DND-41 (cell line): ENCODE measurements at regions not wholly inside any gene's neighbourhood (a gene's known extent, or its start where the extent isn't known, plus 50 kb on each side); places are given as distances from the start of the nearest gene placed in this dataset.

Experiments
- ATAC-seq: fragments of 200-7000 bp; cut with Tn5 transposase; 3 replicates; pipeline ENCODE4 v1.9.1; 2021; ENCODE audit warnings: low read depth; ENCODE audit not compliant: insufficient read depth
- DNase-seq: peaks from one replicate; pipeline ENCODE4 v3.0.0-alpha.2; 2020
- H2AFZ ChIP-seq: 2 replicates; pipeline ENCODE4 v1.6.0; 2012; ENCODE audit warnings: low read depth, low read length
- H3K27ac ChIP-seq: 2 replicates; pipeline ENCODE4 v1.5.1; 2012; ENCODE audit warnings: low read length, inconsistent platforms
- H3K27me3 ChIP-seq: fragments of 200-600 bp; sonication (generic); 2 replicates; pipeline ENCODE4 v1.6.0; 2012; ENCODE audit warnings: low read length, mild to moderate bottlenecking, inconsistent platforms; ENCODE audit not compliant: insufficient read depth, poor library complexity
- H3K36me3 ChIP-seq: 2 replicates; pipeline ENCODE4 v1.5.1; 2012; ENCODE audit warnings: low read length, inconsistent platforms; ENCODE audit not compliant: insufficient read depth
- H3K4me1 ChIP-seq: 2 replicates; pipeline ENCODE4 v1.5.1; 2012; ENCODE audit warnings: mild to moderate bottlenecking, low read length; ENCODE audit not compliant: insufficient read depth
- H3K4me2 ChIP-seq: 2 replicates; pipeline ENCODE4 v1.6.0; 2012; ENCODE audit warnings: mild to moderate bottlenecking, moderate library complexity, low read length, inconsistent platforms; ENCODE audit not compliant: insufficient read depth
- H3K4me3 ChIP-seq, 2 experiments: fragments of 200-600 bp in 1 of 2; shearing (Covaris generic) in 1 of 2; 2 replicates each; pipeline ENCODE4 v1.5.1; 2012 to 2016; ENCODE audit warnings: inconsistent platforms in 2 of 2, low read length in 2 of 2, mild to moderate bottlenecking in 2 of 2, low read depth in 1 of 2, moderate library complexity in 1 of 2
- H3K79me2 ChIP-seq: 2 replicates; pipeline ENCODE4 v1.6.0; 2012; ENCODE audit warnings: low read length, inconsistent platforms; ENCODE audit not compliant: insufficient read depth
- H3K9ac ChIP-seq: 2 replicates; pipeline ENCODE4 v1.6.0; 2012; ENCODE audit warnings: low read depth, mild to moderate bottlenecking, inconsistent platforms, low read length, moderate library complexity
- H3K9me3 ChIP-seq: 2 replicates; pipeline ENCODE4 v1.5.1; 2012; ENCODE audit warnings: low read length, moderate library complexity, mild to moderate bottlenecking, inconsistent platforms; ENCODE audit not compliant: insufficient read depth, severe bottlenecking
- H4K20me1 ChIP-seq: 2 replicates; pipeline ENCODE4 v1.6.0; 2012; ENCODE audit warnings: low read length; ENCODE audit not compliant: insufficient read depth
- CTCF ChIP-seq: IDR thresholded peaks from 2 replicates; pipeline ENCODE4 v1.5.1; 2012; ENCODE audit warnings: borderline replicate concordance, low read length, moderate library complexity, mild to moderate bottlenecking; ENCODE audit not compliant: poor library complexity, severe bottlenecking; ENCODE audit errors: extremely low read depth
- EZH2 ChIP-seq: IDR thresholded peaks from 3 replicates; pipeline ENCODE4 v1.6.1; 2012; ENCODE audit warnings: borderline replicate concordance, low read depth, mild to moderate bottlenecking, moderate library complexity, low read length, inconsistent platforms; ENCODE audit not compliant: severe bottlenecking

GRCh38 chr2:207251022-207251421 lies 85.3 kb upstream of the KLF7 start:
- Histone ChIP-seq H3K4me2 (no peak overlapping the region), H3K27me3 (peaks cover 10% of the 10 kb centered on the region), H3K27ac (no peak overlapping the region), H3K9ac (no peak overlapping the region), H4K20me1 (no peaks in the 10 kb centered on the region), H3K4me1 (no peaks in the 10 kb centered on the region), H3K4me3 (no peak overlapping the region), H2AFZ (no peak overlapping the region), H3K79me2 (no peaks in the 10 kb centered on the region), H3K36me3 (no peaks in the 10 kb centered on the region), H3K9me3 (no peaks in the 10 kb centered on the region)
- DNase-seq (no peak), ATAC-seq (no peak)
- TF ChIP-seq CTCF (no peak), EZH2 (no peak)

DNA sequence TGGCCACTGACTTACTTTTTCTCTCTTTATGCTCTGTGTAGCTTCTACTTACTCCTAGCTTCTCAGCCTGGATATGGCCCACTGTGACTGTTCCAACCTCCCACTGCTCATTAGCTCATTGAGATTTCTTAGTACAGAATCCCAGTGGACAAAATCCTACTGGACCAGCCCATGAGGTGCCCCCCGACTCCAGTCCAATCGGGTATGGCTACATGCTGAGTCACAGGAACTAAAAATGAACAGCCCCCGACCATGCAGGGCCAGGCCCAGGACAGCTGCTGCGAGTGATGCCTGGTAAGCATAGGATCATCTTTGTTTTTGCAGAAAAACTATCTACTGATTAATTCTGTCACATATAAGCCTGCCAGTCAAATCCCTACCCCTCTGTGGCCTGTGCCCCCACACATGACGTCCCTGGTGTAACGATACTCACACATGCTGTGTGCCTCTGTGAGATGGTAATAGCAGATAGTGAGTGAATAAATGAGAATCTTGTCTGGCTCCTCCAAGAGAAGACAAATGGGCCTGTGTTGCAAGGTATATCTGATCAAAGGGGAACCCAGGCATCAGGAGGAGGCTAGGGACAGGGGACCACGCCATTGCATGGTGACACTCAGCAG lies 85.9 kb upstream of the KLF7 start:
- ATAC-seq, result no peak
- H3K4me1 ChIP-seq, result no peaks in the 10 kb centered on the region
- no peak overlapping the region for H3K4me2 ChIP-seq

DNA sequence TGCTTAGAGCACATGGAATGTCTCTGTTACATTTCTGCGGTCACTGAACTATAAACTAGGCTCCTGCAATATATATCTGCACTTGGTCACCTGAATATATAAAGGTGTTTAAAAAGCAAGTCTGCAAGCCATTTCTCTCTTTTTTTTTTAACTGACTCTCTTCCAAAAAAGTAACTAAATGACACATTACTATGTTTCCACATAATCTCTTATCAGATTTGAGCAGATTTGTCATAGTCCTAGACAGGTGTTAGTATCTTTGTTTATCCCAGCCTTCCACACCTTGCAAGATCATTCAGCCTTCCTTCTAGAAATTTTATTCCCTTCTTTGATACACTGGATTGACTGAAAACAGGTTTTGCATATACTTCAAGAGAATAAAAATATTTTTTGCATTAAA lies 86.7 kb upstream of the KLF7 start:
- H4K20me1 ChIP-seq, result no peaks in the 10 kb centered on the region
- no peak overlapping the region for H3K4me2 ChIP-seq
- no peak overlapping the region for H2AFZ ChIP-seq
- no peak overlapping the region for H3K27ac ChIP-seq
- H3K27me3 ChIP-seq, result peaks cover 13% of the 10 kb centered on the region
- ATAC-seq, result no peak
- TF ChIP-seq EZH2, result no peak
- TF ChIP-seq CTCF, result no peak
- no peak overlapping the region for H3K9ac ChIP-seq
- H3K79me2 ChIP-seq, result no peaks in the 10 kb centered on the region
- no peaks in the 10 kb centered on the region for H3K9me3 ChIP-seq
- no peak overlapping the region for H3K4me3 ChIP-seq
- no peaks in the 10 kb centered on the region for H3K4me1 ChIP-seq
- no peak for DNase-seq
- H3K36me3 ChIP-seq, result no peaks in the 10 kb centered on the region

More for the DNA sequence above, 85.9 kb upstream of the KLF7 start:
- no peaks in the 10 kb centered on the region for H3K79me2 ChIP-seq
- no peak for DNase-seq
- no peaks in the 10 kb centered on the region for H3K9me3 ChIP-seq
- no peaks in the 10 kb centered on the region for H4K20me1 ChIP-seq
- H2AFZ ChIP-seq, result no peak overlapping the region
- no peak overlapping the region for H3K27ac ChIP-seq
- H3K27me3 ChIP-seq, result peaks cover 13% of the 10 kb centered on the region
- H3K4me3 ChIP-seq, result no peak overlapping the region
- H3K9ac ChIP-seq, result no peak overlapping the region
- no peaks in the 10 kb centered on the region for H3K36me3 ChIP-seq
- no peak for TF ChIP-seq CTCF
- TF ChIP-seq EZH2, result no peak
